ENCODE measurements at regions not wholly inside any gene's neighbourhood (a gene's known extent, or its start where the extent isn't known, plus 50 kb on each side); places are given as distances from the start of the nearest gene placed in this dataset.
A peak's percentile ranks its signal among the peaks of the same experiment; 100 is the strongest.

GRCh38 chr17:72519598-72519936 lies 398.7 kb downstream of the SOX9 start:
- peaks cover 41% of the 10 kb centered on the region for H3K4me1 ChIP-seq
- no peaks in the 10 kb centered on the region for H3K36me3 ChIP-seq (ENCODE audit: low read depth, missing control alignments)
- WGBS, 2 donors, result 81 to 89% methylated on average over 6 of the region's 6 CpGs
- no peak overlapping the region for H3K4me3 ChIP-seq
- no peaks in the 10 kb centered on the region for H3K27me3 ChIP-seq
- intact Hi-C loops (cut with DNase I; ENCODE audit: low total_unique reads), result no loop called here
- DNase-seq, result no peak
- peak overlapping the region; percentile 32 to 77 for H3K27ac ChIP-seq
- no peak for TF ChIP-seq CTCF (IDR thresholded peaks at IDR 0.05)
- no peak for TF ChIP-seq POLR2A (IDR thresholded peaks at IDR 0.05)
- H3K9me3 ChIP-seq, result no peaks in the 10 kb centered on the region

- TF ChIP-seq POLR2A (IDR thresholded peaks at IDR 0.05), result no peak
- no peak for TF ChIP-seq CTCF (IDR thresholded peaks at IDR 0.05)
- no peak overlapping the region for H3K4me3 ChIP-seq
- H3K27me3 ChIP-seq, result no peaks in the 10 kb centered on the region
- H3K27ac ChIP-seq, result no peak overlapping the region
- H3K4me1 ChIP-seq, result peaks cover 36% of the 10 kb centered on the region
- DNase-seq, result no peak
- intact Hi-C loops (cut with DNase I; ENCODE audit: low total_unique reads), result no loop called here
- H3K9me3 ChIP-seq, result no peaks in the 10 kb centered on the region
- 75 to 84% methylated on average over 7 of the region's 7 CpGs for WGBS, 2 donors
- no peaks in the 10 kb centered on the region for H3K36me3 ChIP-seq (ENCODE audit: low read depth, missing control alignments)
These were observed 400.0 kb downstream of the SOX9 start for GRCh38 chr17:72520665-72521303.

GRCh38 chr17:72523491-72523890 lies 402.7 kb downstream of the SOX9 start:
- Histone ChIP-seq H3K36me3 (ENCODE audit: low read depth, missing control alignments) (no peaks in the 10 kb centered on the region), H3K4me3 (no peak overlapping the region), H3K27me3 (no peaks in the 10 kb centered on the region), H3K27ac (no peak overlapping the region), H3K4me1 (peaks cover 14% of the 10 kb centered on the region), H3K9me3 (no peaks in the 10 kb centered on the region)
- 74 to 88% methylated on average over 5 of the region's 5 CpGs for WGBS, 2 donors
- intact Hi-C loops (cut with DNase I; ENCODE audit: low total_unique reads), result no loop called here
- no peak for TF ChIP-seq POLR2A (IDR thresholded peaks at IDR 0.05)
- TF ChIP-seq CTCF (IDR thresholded peaks at IDR 0.05), result no peak
- no peak for DNase-seq

GRCh38 chr17:72525225-72526015 lies 404.6 kb downstream of the SOX9 start:
- H3K27me3 ChIP-seq, result no peaks in the 10 kb centered on the region
- H3K27ac ChIP-seq, result no peak overlapping the region
- intact Hi-C loops (cut with DNase I; ENCODE audit: low total_unique reads), result no loop called here
- TF ChIP-seq CTCF (IDR thresholded peaks at IDR 0.05), result no peak
- TF ChIP-seq POLR2A (IDR thresholded peaks at IDR 0.05), result no peak
- no peaks in the 10 kb centered on the region for H3K36me3 ChIP-seq (ENCODE audit: low read depth, missing control alignments)
- H3K9me3 ChIP-seq, result no peaks in the 10 kb centered on the region
- WGBS, 2 donors, result 35 to 44% methylated on average over 5 of the region's 5 CpGs
- no peak for DNase-seq
- H3K4me1 ChIP-seq, result peaks cover 18% of the 10 kb centered on the region
- H3K4me3 ChIP-seq, result no peak overlapping the region

- TF ChIP-seq CTCF (IDR thresholded peaks at IDR 0.05) (no peak), POLR2A (IDR thresholded peaks at IDR 0.05) (no peak)
- H3K4me3 ChIP-seq, result no peak overlapping the region
- WGBS, 2 donors, result 81 to 84% methylated on average over 8 of the region's 8 CpGs
- H3K9me3 ChIP-seq, result no peaks in the 10 kb centered on the region
- no peaks in the 10 kb centered on the region for H3K36me3 ChIP-seq (ENCODE audit: low read depth, missing control alignments)
- H3K4me1 ChIP-seq, result peaks cover 23% of the 10 kb centered on the region
- H3K27ac ChIP-seq, result no peak overlapping the region
- DNase-seq, result no peak
- intact Hi-C loops (cut with DNase I; ENCODE audit: low total_unique reads), result no loop called here
- no peaks in the 10 kb centered on the region for H3K27me3 ChIP-seq
These were observed 405.9 kb downstream of the SOX9 start for GRCh38 chr17:72526769-72527168.

All from testis (tissue), 2 donors.